HCT116 (cell line): ENCODE measurements at regions not wholly inside any gene's neighbourhood (a gene's known extent, or its start where the extent isn't known, plus 50 kb on each side); places are given as distances from the start of the nearest gene placed in this dataset.

Experiments
- TF ChIP-seq, protein P1 (sequence below): IDR thresholded peaks from 2 replicates; pipeline ENCODE4 v1.6.1; 2012; ENCODE audit warnings: low read depth

DNA sequence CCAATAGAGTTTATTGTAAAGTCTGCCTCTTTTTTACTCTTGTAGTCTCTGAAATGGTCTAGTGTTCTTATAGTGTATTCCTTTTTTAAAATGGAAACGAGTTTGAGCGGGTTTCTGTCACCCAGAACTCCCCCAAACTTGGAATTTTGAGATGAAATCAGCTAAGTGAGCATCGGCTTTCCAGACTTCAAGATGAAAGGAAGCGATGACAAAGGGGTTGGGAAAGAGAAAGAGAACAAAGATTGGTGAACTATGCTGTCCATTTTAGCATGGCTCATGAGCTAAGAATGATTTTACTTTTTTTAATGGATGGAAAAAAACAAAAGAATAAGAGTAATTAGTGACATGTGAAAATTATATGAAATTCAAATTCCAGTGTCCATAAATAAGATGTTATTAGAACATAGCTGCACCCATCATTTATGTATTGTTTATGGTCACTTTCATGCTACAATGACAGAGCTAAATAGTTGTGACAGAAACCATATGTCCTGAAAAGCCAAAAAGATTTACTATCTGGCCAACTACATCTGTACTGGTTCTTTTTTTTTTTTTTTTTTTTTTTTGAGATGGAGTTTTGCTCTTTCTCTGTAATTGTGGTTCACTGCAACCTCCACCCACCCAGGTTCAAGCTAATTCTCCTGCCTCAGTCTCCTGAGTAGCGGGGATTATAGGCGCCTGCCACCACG, 52.7 kb upstream of the PDZRN3 start (continued):
- TF ChIP-seq, protein P1, sequence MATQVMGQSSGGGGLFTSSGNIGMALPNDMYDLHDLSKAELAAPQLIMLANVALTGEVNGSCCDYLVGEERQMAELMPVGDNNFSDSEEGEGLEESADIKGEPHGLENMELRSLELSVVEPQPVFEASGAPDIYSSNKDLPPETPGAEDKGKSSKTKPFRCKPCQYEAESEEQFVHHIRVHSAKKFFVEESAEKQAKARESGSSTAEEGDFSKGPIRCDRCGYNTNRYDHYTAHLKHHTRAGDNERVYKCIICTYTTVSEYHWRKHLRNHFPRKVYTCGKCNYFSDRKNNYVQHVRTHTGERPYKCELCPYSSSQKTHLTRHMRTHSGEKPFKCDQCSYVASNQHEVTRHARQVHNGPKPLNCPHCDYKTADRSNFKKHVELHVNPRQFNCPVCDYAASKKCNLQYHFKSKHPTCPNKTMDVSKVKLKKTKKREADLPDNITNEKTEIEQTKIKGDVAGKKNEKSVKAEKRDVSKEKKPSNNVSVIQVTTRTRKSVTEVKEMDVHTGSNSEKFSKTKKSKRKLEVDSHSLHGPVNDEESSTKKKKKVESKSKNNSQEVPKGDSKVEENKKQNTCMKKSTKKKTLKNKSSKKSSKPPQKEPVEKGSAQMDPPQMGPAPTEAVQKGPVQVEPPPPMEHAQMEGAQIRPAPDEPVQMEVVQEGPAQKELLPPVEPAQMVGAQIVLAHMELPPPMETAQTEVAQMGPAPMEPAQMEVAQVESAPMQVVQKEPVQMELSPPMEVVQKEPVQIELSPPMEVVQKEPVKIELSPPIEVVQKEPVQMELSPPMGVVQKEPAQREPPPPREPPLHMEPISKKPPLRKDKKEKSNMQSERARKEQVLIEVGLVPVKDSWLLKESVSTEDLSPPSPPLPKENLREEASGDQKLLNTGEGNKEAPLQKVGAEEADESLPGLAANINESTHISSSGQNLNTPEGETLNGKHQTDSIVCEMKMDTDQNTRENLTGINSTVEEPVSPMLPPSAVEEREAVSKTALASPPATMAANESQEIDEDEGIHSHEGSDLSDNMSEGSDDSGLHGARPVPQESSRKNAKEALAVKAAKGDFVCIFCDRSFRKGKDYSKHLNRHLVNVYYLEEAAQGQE, result no peak
- TF ChIP-seq, all 23 proteins: peak for 0
